Activated T-helper 17 cell treated with anti-CD3 and anti-CD28 coated beads, Interleukin-2, amount 50 U/mL, for 72 hours (primary cell): ENCODE measurements at regions not wholly inside any gene's neighbourhood (a gene's known extent, or its start where the extent isn't known, plus 50 kb on each side); places are given as distances from the start of the nearest gene placed in this dataset.
"Not testable (repeated sequence)": the region's sequence is repeated elsewhere in the genome, so short reads cannot be mapped to it uniquely, and the experiment has no call there.

Experiments used
- ATAC-seq: fragments of 150-1000 bp; cut with Tn5 transposase; replicated peaks from 2 replicates; pipeline ENCODE4 v1.10.0; 2021; ENCODE audit warnings: mild to moderate bottlenecking, moderate library complexity
- H3K27ac Mint-ChIP-seq: one replicate; pipeline ENCODE4 v1.8.0; 2022; ENCODE audit warnings: mixed read lengths
- H3K27me3 Mint-ChIP-seq: one replicate; pipeline ENCODE4 v1.8.0; 2022; ENCODE audit warnings: mixed read lengths
- H3K36me3 Mint-ChIP-seq: one replicate; pipeline ENCODE4 v1.8.0; 2022; ENCODE audit warnings: low read depth, mild to moderate bottlenecking, mixed read lengths
- H3K4me1 Mint-ChIP-seq: one replicate; pipeline ENCODE4 v1.8.0; 2022; ENCODE audit warnings: mixed read lengths
- H3K4me3 Mint-ChIP-seq: one replicate; pipeline ENCODE4 v1.8.0; 2022; ENCODE audit warnings: mild to moderate bottlenecking, mixed read lengths
- H3K9me3 Mint-ChIP-seq: one replicate; pipeline ENCODE4 v1.8.0; 2022; ENCODE audit warnings: mixed read lengths

- not testable (repeated sequence) for ATAC-seq, H3K36me3 Mint-ChIP-seq, H3K4me1 Mint-ChIP-seq, H3K9me3 Mint-ChIP-seq, H3K4me3 Mint-ChIP-seq, H3K27ac Mint-ChIP-seq, H3K27me3 Mint-ChIP-seq
These were observed 94.8 kb downstream of the CDRT15L2 start for GRCh38 chr17:20674374-20674773.

GRCh38 chr17:20675707-20676106 lies 96.2 kb downstream of the CDRT15L2 start:
- not testable (repeated sequence) for H3K4me3 Mint-ChIP-seq, H3K36me3 Mint-ChIP-seq, ATAC-seq, H3K27ac Mint-ChIP-seq, H3K27me3 Mint-ChIP-seq, H3K9me3 Mint-ChIP-seq, H3K4me1 Mint-ChIP-seq

- H3K27ac Mint-ChIP-seq, ATAC-seq, H3K9me3 Mint-ChIP-seq, H3K4me1 Mint-ChIP-seq, H3K4me3 Mint-ChIP-seq, H3K36me3 Mint-ChIP-seq, H3K27me3 Mint-ChIP-seq: not testable (repeated sequence)
These were observed 97.1 kb downstream of the CDRT15L2 start for GRCh38 chr17:20676656-20677055.

- H3K4me3 Mint-ChIP-seq, H3K4me1 Mint-ChIP-seq, ATAC-seq, H3K27me3 Mint-ChIP-seq, H3K36me3 Mint-ChIP-seq, H3K27ac Mint-ChIP-seq, H3K9me3 Mint-ChIP-seq: not testable (repeated sequence)
These were observed 97.9 kb downstream of the CDRT15L2 start for GRCh38 chr17:20677469-20677868.

- not testable (repeated sequence) for H3K4me3 Mint-ChIP-seq, H3K36me3 Mint-ChIP-seq, H3K4me1 Mint-ChIP-seq, ATAC-seq, H3K27me3 Mint-ChIP-seq, H3K27ac Mint-ChIP-seq, H3K9me3 Mint-ChIP-seq
These were observed 98.9 kb downstream of the CDRT15L2 start for GRCh38 chr17:20678424-20678823.

GRCh38 chr17:20681746-20682722 lies 102.5 kb downstream of the CDRT15L2 start:
- H3K4me3 Mint-ChIP-seq, ATAC-seq, H3K9me3 Mint-ChIP-seq, H3K36me3 Mint-ChIP-seq, H3K27me3 Mint-ChIP-seq, H3K4me1 Mint-ChIP-seq, H3K27ac Mint-ChIP-seq: not testable (repeated sequence)

GRCh38 chr17:20683651-20684229 lies 104.2 kb downstream of the CDRT15L2 start:
- not testable (repeated sequence) for H3K36me3 Mint-ChIP-seq, ATAC-seq, H3K4me1 Mint-ChIP-seq, H3K4me3 Mint-ChIP-seq, H3K27me3 Mint-ChIP-seq, H3K27ac Mint-ChIP-seq, H3K9me3 Mint-ChIP-seq

GRCh38 chr17:20684975-20685374 lies 105.5 kb downstream of the CDRT15L2 start:
- not testable (repeated sequence) for H3K9me3 Mint-ChIP-seq, H3K4me3 Mint-ChIP-seq, H3K27me3 Mint-ChIP-seq, H3K36me3 Mint-ChIP-seq, H3K4me1 Mint-ChIP-seq, ATAC-seq, H3K27ac Mint-ChIP-seq

- H3K27me3 Mint-ChIP-seq, ATAC-seq, H3K27ac Mint-ChIP-seq, H3K9me3 Mint-ChIP-seq, H3K4me1 Mint-ChIP-seq, H3K36me3 Mint-ChIP-seq, H3K4me3 Mint-ChIP-seq: not testable (repeated sequence)
These were observed 108.1 kb downstream of the CDRT15L2 start for GRCh38 chr17:20687584-20687983.

- not testable (repeated sequence) for H3K36me3 Mint-ChIP-seq
These were observed 109.7 kb downstream of the CDRT15L2 start for GRCh38 chr17:20689170-20689749.

GRCh38 chr17:20692706-20693105 lies 113.2 kb downstream of the CDRT15L2 start:
- not testable (repeated sequence) for H3K27ac Mint-ChIP-seq, H3K9me3 Mint-ChIP-seq, H3K4me3 Mint-ChIP-seq, ATAC-seq, H3K4me1 Mint-ChIP-seq, H3K27me3 Mint-ChIP-seq, H3K36me3 Mint-ChIP-seq

More at GRCh38 chr17:20689170-20689749, 109.7 kb downstream of the CDRT15L2 start:
- H3K9me3 Mint-ChIP-seq, ATAC-seq, H3K27ac Mint-ChIP-seq, H3K27me3 Mint-ChIP-seq, H3K4me3 Mint-ChIP-seq, H3K4me1 Mint-ChIP-seq: not testable (repeated sequence)

GRCh38 chr17:20695871-20696270 lies 116.3 kb downstream of the CDRT15L2 start:
- not testable (repeated sequence) for H3K27ac Mint-ChIP-seq

GRCh38 chr17:20698463-20699206 lies 119.1 kb downstream of the CDRT15L2 start:
- not testable (repeated sequence) for H3K36me3 Mint-ChIP-seq, H3K9me3 Mint-ChIP-seq, H3K27ac Mint-ChIP-seq, H3K4me1 Mint-ChIP-seq, H3K27me3 Mint-ChIP-seq
- peak overlapping the region; percentile 39 for H3K4me3 Mint-ChIP-seq
- peak; percentile 39 for ATAC-seq

More at GRCh38 chr17:20695871-20696270, 116.3 kb downstream of the CDRT15L2 start:
- not testable (repeated sequence) for H3K4me3 Mint-ChIP-seq, H3K27me3 Mint-ChIP-seq, H3K4me1 Mint-ChIP-seq, H3K9me3 Mint-ChIP-seq, ATAC-seq, H3K36me3 Mint-ChIP-seq

GRCh38 chr17:20700528-20700927 lies 121.0 kb downstream of the CDRT15L2 start:
- not testable (repeated sequence) for H3K27ac Mint-ChIP-seq, ATAC-seq, H3K4me3 Mint-ChIP-seq, H3K9me3 Mint-ChIP-seq, H3K4me1 Mint-ChIP-seq, H3K36me3 Mint-ChIP-seq, H3K27me3 Mint-ChIP-seq
